Prostate gland (tissue), 2 donors: ENCODE measurements at regions not wholly inside any gene's neighbourhood (a gene's known extent, or its start where the extent isn't known, plus 50 kb on each side); places are given as distances from the start of the nearest gene placed in this dataset.
"Not testable (repeated sequence)": the region's sequence is repeated elsewhere in the genome, so short reads cannot be mapped to it uniquely, and the experiment has no call there.

Experiments
- CTCF ChIP-seq, 4 experiments: fragments of 200-600 bp in 2 of 4; fragments of 450-650 bp in 2 of 4; sonication (generic) in 2 of 4; IDR thresholded peaks; 1 replicate in 3 of 4; 2 replicates in 1 of 4; pipeline ENCODE4 v1.5.1; 2016 to 2019; ENCODE audit warnings: antibody characterized with exemption in 4 of 4, mild to moderate bottlenecking in 2 of 4, moderate library complexity in 2 of 4
- POLR2A ChIP-seq: fragments of 450-650 bp; IDR thresholded peaks from one replicate; pipeline ENCODE4 v1.6.1; 2016; ENCODE audit warnings: antibody characterized with exemption, mild to moderate bottlenecking
- POLR2AphosphoS5 ChIP-seq: sonication (generic); formaldehyde crosslinking; IDR thresholded peaks from one replicate; pipeline ENCODE4 v1.6.1; 2017; ENCODE audit warnings: antibody characterized with exemption

GRCh38 chr12:59326457-59326856 lies 269.4 kb upstream of the SLC16A7 start:
- not testable (repeated sequence) for TF ChIP-seq POLR2AphosphoS5; CTCF (IDR thresholded peaks at IDR 0.05); POLR2A
